ENCODE measurements at regions not wholly inside any gene's neighbourhood (a gene's known extent, or its start where the extent isn't known, plus 50 kb on each side); places are given as distances from the start of the nearest gene placed in this dataset.

GRCh38 chr3:154783521-154783931 is 296.6 kb upstream of the MME start:
- H3K27me3 Mint-ChIP-seq, result no peaks in the 10 kb centered on the region
- H3K36me3 Mint-ChIP-seq, result no peaks in the 10 kb centered on the region
- H3K4me3 Mint-ChIP-seq, result no peak overlapping the region
- H3K4me1 Mint-ChIP-seq, result no peaks in the 10 kb centered on the region
- H3K9me3 Mint-ChIP-seq, result no peaks in the 10 kb centered on the region
- no peak overlapping the region for H3K27ac Mint-ChIP-seq
- DNase-seq, result no peak

GRCh38 chr3:154783061-154783460 is 297.1 kb upstream of the MME start:
- Mint-ChIP-seq H3K27me3 (no peaks in the 10 kb centered on the region), H3K36me3 (no peaks in the 10 kb centered on the region), H3K4me1 (no peaks in the 10 kb centered on the region), H3K27ac (no peak overlapping the region), H3K4me3 (no peak overlapping the region), H3K9me3 (no peaks in the 10 kb centered on the region)
- no peak for DNase-seq

- Mint-ChIP-seq H3K36me3 (no peaks in the 10 kb centered on the region), H3K9me3 (no peaks in the 10 kb centered on the region), H3K4me1 (no peaks in the 10 kb centered on the region), H3K4me3 (no peak overlapping the region), H3K27ac (no peak overlapping the region), H3K27me3 (no peaks in the 10 kb centered on the region)
- no peak for DNase-seq
Observed at GRCh38 chr3:154782151-154782550, 298.0 kb upstream of the MME start.

- H3K27me3 Mint-ChIP-seq, result no peaks in the 10 kb centered on the region
- DNase-seq, result no peak
- no peak overlapping the region for H3K27ac Mint-ChIP-seq
- H3K36me3 Mint-ChIP-seq, result no peaks in the 10 kb centered on the region
- H3K9me3 Mint-ChIP-seq, result no peaks in the 10 kb centered on the region
- no peak overlapping the region for H3K4me3 Mint-ChIP-seq
- no peaks in the 10 kb centered on the region for H3K4me1 Mint-ChIP-seq
Observed at GRCh38 chr3:154781595-154781994, 298.5 kb upstream of the MME start.

GRCh38 chr3:154780263-154780662 is 299.9 kb upstream of the MME start:
- Mint-ChIP-seq H3K4me1 (no peaks in the 10 kb centered on the region), H3K36me3 (no peaks in the 10 kb centered on the region), H3K27me3 (no peaks in the 10 kb centered on the region), H3K9me3 (no peaks in the 10 kb centered on the region), H3K27ac (no peak overlapping the region), H3K4me3 (no peak overlapping the region)
- no peak for DNase-seq

- H3K4me1 Mint-ChIP-seq, result no peaks in the 10 kb centered on the region
- H3K27me3 Mint-ChIP-seq, result no peaks in the 10 kb centered on the region
- H3K4me3 Mint-ChIP-seq, result no peak overlapping the region
- H3K9me3 Mint-ChIP-seq, result no peaks in the 10 kb centered on the region
- no peak overlapping the region for H3K27ac Mint-ChIP-seq
- no peak for DNase-seq
- H3K36me3 Mint-ChIP-seq, result no peaks in the 10 kb centered on the region
Observed at GRCh38 chr3:154779571-154779970, 300.5 kb upstream of the MME start.

- H3K27ac Mint-ChIP-seq, result no peak overlapping the region
- H3K4me3 Mint-ChIP-seq, result no peak overlapping the region
- H3K27me3 Mint-ChIP-seq, result no peaks in the 10 kb centered on the region
- H3K9me3 Mint-ChIP-seq, result no peaks in the 10 kb centered on the region
- no peak for DNase-seq
- H3K36me3 Mint-ChIP-seq, result no peaks in the 10 kb centered on the region
- no peaks in the 10 kb centered on the region for H3K4me1 Mint-ChIP-seq
Observed at GRCh38 chr3:154778057-154778456, 302.1 kb upstream of the MME start.

- Mint-ChIP-seq H3K4me3 (no peak overlapping the region), H3K36me3 (no peaks in the 10 kb centered on the region), H3K27me3 (no peaks in the 10 kb centered on the region), H3K27ac (no peak overlapping the region), H3K9me3 (no peaks in the 10 kb centered on the region), H3K4me1 (no peaks in the 10 kb centered on the region)
- no peak for DNase-seq
Observed at GRCh38 chr3:154776549-154777225, 303.4 kb upstream of the MME start.

- no peak for DNase-seq
- no peaks in the 10 kb centered on the region for H3K4me1 Mint-ChIP-seq
- no peaks in the 10 kb centered on the region for H3K27me3 Mint-ChIP-seq
- H3K4me3 Mint-ChIP-seq, result no peak overlapping the region
- H3K9me3 Mint-ChIP-seq, result no peaks in the 10 kb centered on the region
- H3K27ac Mint-ChIP-seq, result peak overlapping the region; percentile 16
- H3K36me3 Mint-ChIP-seq, result no peaks in the 10 kb centered on the region
Observed at GRCh38 chr3:154775821-154776548, 304.1 kb upstream of the MME start.

GRCh38 chr3:154766765-154767503 is 313.2 kb upstream of the MME start:
- no peak overlapping the region for H3K4me3 Mint-ChIP-seq
- no peaks in the 10 kb centered on the region for H3K4me1 Mint-ChIP-seq
- peaks cover 1% of the 10 kb centered on the region for H3K9me3 Mint-ChIP-seq
- no peaks in the 10 kb centered on the region for H3K36me3 Mint-ChIP-seq
- H3K27ac Mint-ChIP-seq, result no peak overlapping the region
- H3K27me3 Mint-ChIP-seq, result no peaks in the 10 kb centered on the region
- no peak for DNase-seq

- H3K9me3 Mint-ChIP-seq, result peaks cover 1% of the 10 kb centered on the region
- no peak overlapping the region for H3K4me3 Mint-ChIP-seq
- H3K27me3 Mint-ChIP-seq, result no peaks in the 10 kb centered on the region
- no peak for DNase-seq
- H3K27ac Mint-ChIP-seq, result no peak overlapping the region
- no peaks in the 10 kb centered on the region for H3K36me3 Mint-ChIP-seq
- H3K4me1 Mint-ChIP-seq, result no peaks in the 10 kb centered on the region
Observed at GRCh38 chr3:154764856-154765640, 315.1 kb upstream of the MME start.

- Mint-ChIP-seq H3K4me1 (no peaks in the 10 kb centered on the region), H3K27me3 (no peaks in the 10 kb centered on the region)
- DNase-seq, result no peak
Observed at GRCh38 chr3:154762486-154762885, 317.6 kb upstream of the MME start.

GRCh38 chr3:154759966-154760365 is 320.2 kb upstream of the MME start:
- no peak for DNase-seq
- Mint-ChIP-seq H3K27ac (no peak overlapping the region), H3K4me1 (no peaks in the 10 kb centered on the region), H3K9me3 (no peaks in the 10 kb centered on the region), H3K27me3 (no peaks in the 10 kb centered on the region), H3K36me3 (no peaks in the 10 kb centered on the region), H3K4me3 (no peak overlapping the region)

More at GRCh38 chr3:154762486-154762885, 317.6 kb upstream of the MME start:
- no peaks in the 10 kb centered on the region for H3K9me3 Mint-ChIP-seq
- H3K4me3 Mint-ChIP-seq, result no peak overlapping the region
- no peaks in the 10 kb centered on the region for H3K36me3 Mint-ChIP-seq
- H3K27ac Mint-ChIP-seq, result no peak overlapping the region

GRCh38 chr3:154758109-154758868 is 321.8 kb upstream of the MME start:
- Mint-ChIP-seq H3K9me3 (no peaks in the 10 kb centered on the region), H3K27ac (no peak overlapping the region), H3K4me3 (no peak overlapping the region), H3K4me1 (no peaks in the 10 kb centered on the region), H3K27me3 (no peaks in the 10 kb centered on the region), H3K36me3 (no peaks in the 10 kb centered on the region)
- DNase-seq, result no peak

Data from activated naive CD8-positive, alpha-beta T cell treated with anti-CD3 and anti-CD28 coated beads for 36 hours (primary cell).